NCI-H1105 (cell line): ENCODE measurements at regions not wholly inside any gene's neighbourhood (a gene's known extent, or its start where the extent isn't known, plus 50 kb on each side); places are given as distances from the start of the nearest gene placed in this dataset.

ENCODE experiments used
- DNase-seq: peaks from one replicate; lab custom pipeline; 2025; lab: John Stamatoyannopoulos, UW

- no peak for DNase-seq
Measured at GRCh38 chr1:223048026-223048425, 95.0 kb downstream of the TLR5 start.

- DNase-seq = no peak
Measured at GRCh38 chr1:223052462-223052861, 90.6 kb downstream of the TLR5 start.

GRCh38 chr1:223052931-223053330, 90.1 kb downstream of the TLR5 start:
- no peak for DNase-seq

- no peak for DNase-seq
Measured at GRCh38 chr1:223056802-223057201, 86.2 kb downstream of the TLR5 start.

GRCh38 chr1:223057569-223058093, 85.4 kb downstream of the TLR5 start:
- no peak for DNase-seq
